H9 (cell line): ENCODE measurements at regions not wholly inside any gene's neighbourhood (a gene's known extent, or its start where the extent isn't known, plus 50 kb on each side); places are given as distances from the start of the nearest gene placed in this dataset.

Source experiments
- DNase-seq: peaks from one replicate; pipeline ENCODE4 v3.0.0-alpha.2; 2017
- H2AFZ ChIP-seq: one replicate; pipeline ENCODE4 v1.6.1; 2013; ENCODE audit warnings: mild to moderate bottlenecking, low read length, control low read depth, moderate library complexity
- H2AK5ac ChIP-seq: 2 replicates; pipeline ENCODE4 v1.6.1; 2013; ENCODE audit warnings: low read length, control low read depth, mixed read lengths; ENCODE audit not compliant: insufficient read length
- H2BK120ac ChIP-seq: one replicate; pipeline ENCODE4 v1.6.1; 2013; ENCODE audit warnings: low read depth, mild to moderate bottlenecking, low read length, control low read depth, inconsistent platforms; ENCODE audit not compliant: poor library complexity, severe bottlenecking
- H2BK12ac ChIP-seq: 2 replicates; pipeline ENCODE4 v1.6.1; 2013; ENCODE audit warnings: low read length, control low read depth, mixed read lengths, low read depth; ENCODE audit not compliant: insufficient read length
- H2BK15ac ChIP-seq: 2 replicates; pipeline ENCODE4 v1.6.1; 2013; ENCODE audit warnings: low read depth, low read length, control low read depth
- H2BK20ac ChIP-seq: one replicate; pipeline ENCODE4 v1.6.1; 2013; ENCODE audit warnings: low read depth, mild to moderate bottlenecking, low read length, control low read depth, inconsistent platforms; ENCODE audit not compliant: poor library complexity, severe bottlenecking
- H2BK5ac ChIP-seq: 2 replicates; pipeline ENCODE4 v1.6.1; 2013; ENCODE audit warnings: low read length, control low read depth, mixed read lengths; ENCODE audit not compliant: insufficient read length
- H3K14ac ChIP-seq: 2 replicates; pipeline ENCODE4 v1.6.1; 2013; ENCODE audit warnings: low read length, control low read depth; ENCODE audit not compliant: insufficient read depth
- H3K18ac ChIP-seq: 2 replicates; pipeline ENCODE4 v1.6.1; 2013; ENCODE audit warnings: low read depth, mild to moderate bottlenecking, mixed read lengths, low read length, control low read depth; ENCODE audit not compliant: insufficient read length
- H3K23ac ChIP-seq: 2 replicates; pipeline ENCODE4 v1.6.1; 2013; ENCODE audit warnings: low read length, control low read depth, mixed read lengths, low read depth; ENCODE audit not compliant: insufficient read length
- H3K23me2 ChIP-seq: 2 replicates; pipeline ENCODE4 v1.6.1; 2013; ENCODE audit warnings: low read depth, mild to moderate bottlenecking, mixed read lengths, low read length, control low read depth; ENCODE audit not compliant: insufficient read length, poor library complexity, severe bottlenecking
- H3K27ac ChIP-seq: 2 replicates; pipeline ENCODE4 v1.5.1; 2013; ENCODE audit warnings: low read length, control low read depth, mixed read lengths, low read depth; ENCODE audit not compliant: insufficient read length
- H3K27me3 ChIP-seq: 2 replicates; pipeline ENCODE4 v1.6.1; 2013; ENCODE audit warnings: low read length, control low read depth, inconsistent platforms; ENCODE audit not compliant: insufficient read depth
- H3K4ac ChIP-seq: 2 replicates; pipeline ENCODE4 v1.6.1; 2013; ENCODE audit warnings: low read depth, mild to moderate bottlenecking, control low read depth, inconsistent platforms, low read length, moderate library complexity
- H3K4me1 ChIP-seq: 2 replicates; pipeline ENCODE4 v1.6.1; 2013; ENCODE audit warnings: low read length, control low read depth, inconsistent platforms; ENCODE audit not compliant: insufficient read depth
- H3K4me2 ChIP-seq: 2 replicates; pipeline ENCODE4 v1.6.1; 2013; ENCODE audit warnings: low read length, control low read depth, mixed read lengths; ENCODE audit not compliant: insufficient read length, insufficient read depth
- H3K56ac ChIP-seq: 2 replicates; pipeline ENCODE4 v1.6.1; 2013; ENCODE audit warnings: low read depth, mild to moderate bottlenecking, mixed read lengths, low read length, control low read depth; ENCODE audit not compliant: insufficient read length
- H3K79me1 ChIP-seq: 2 replicates; pipeline ENCODE4 v1.6.1; 2013; ENCODE audit warnings: low read depth, mild to moderate bottlenecking, moderate library complexity, low read length, control low read depth, inconsistent platforms; ENCODE audit not compliant: insufficient read depth, poor library complexity, severe bottlenecking
- H3K79me2 ChIP-seq: 2 replicates; pipeline ENCODE4 v1.6.1; 2013; ENCODE audit warnings: low read length, control low read depth, inconsistent platforms; ENCODE audit not compliant: insufficient read depth
- H3K9ac ChIP-seq: 2 replicates; pipeline ENCODE4 v1.6.1; 2013; ENCODE audit warnings: low read length, control low read depth, mixed read lengths; ENCODE audit not compliant: insufficient read length; ENCODE audit errors: extremely low read depth
- H3K9me3 ChIP-seq: one replicate; pipeline ENCODE4 v1.6.1; 2013; ENCODE audit warnings: low read depth, low read length, inconsistent platforms; ENCODE audit not compliant: control insufficient read depth
- H3T11ph ChIP-seq: one replicate; pipeline ENCODE4 v1.6.1; 2013; ENCODE audit warnings: mild to moderate bottlenecking, low read length, control low read depth, inconsistent platforms
- H4K20me1 ChIP-seq: one replicate; pipeline ENCODE4 v1.6.1; 2013; ENCODE audit not compliant: control insufficient read depth, insufficient read length, insufficient read depth
- H4K5ac ChIP-seq: 2 replicates; pipeline ENCODE4 v1.6.1; 2013; ENCODE audit warnings: low read depth, mild to moderate bottlenecking, mixed read lengths, low read length, control low read depth; ENCODE audit not compliant: insufficient read length
- H4K8ac ChIP-seq: replicated peaks from 2 replicates; pipeline ENCODE4 v1.6.1; 2013; ENCODE audit warnings: low read length, control low read depth, mixed read lengths, low read depth; ENCODE audit not compliant: insufficient read length
- H4K91ac ChIP-seq: 2 replicates; pipeline ENCODE4 v1.6.1; 2013; ENCODE audit warnings: low read depth, mild to moderate bottlenecking, moderate library complexity, mixed read lengths, low read length, control low read depth; ENCODE audit not compliant: insufficient read length
- H3K27ac Mint-ChIP-seq, 3 experiments: 2 replicates in 2 of 3; 3 replicates in 1 of 3; pipeline ENCODE4 v1.8.0; 2020 to 2021; ENCODE audit warnings: mixed read lengths in 3 of 3, mild to moderate bottlenecking in 1 of 3, moderate library complexity in 1 of 3
- H3K27me3 Mint-ChIP-seq: 2 replicates; pipeline ENCODE4 v1.8.0; 2021; ENCODE audit warnings: low read depth, mild to moderate bottlenecking, moderate library complexity, mixed read lengths
- H3K36me3 Mint-ChIP-seq, 3 experiments: 2 replicates in 2 of 3; 3 replicates in 1 of 3; pipeline ENCODE4 v1.8.0; 2020 to 2021; ENCODE audit warnings: low read depth in 3 of 3, mixed read lengths in 3 of 3; ENCODE audit not compliant: insufficient read depth in 1 of 3
- H3K4me1 Mint-ChIP-seq, 2 experiments: 2 replicates each; pipeline ENCODE4 v1.8.0; 2020; ENCODE audit warnings: mixed read lengths in 2 of 2
- H3K4me3 Mint-ChIP-seq, 2 experiments: 2 replicates in 1 of 2; 3 replicates in 1 of 2; pipeline ENCODE4 v1.8.0; 2020 to 2021; ENCODE audit warnings: mild to moderate bottlenecking in 2 of 2, mixed read lengths in 2 of 2, moderate library complexity in 1 of 2
- H3K9me3 Mint-ChIP-seq, 2 experiments: 2 replicates in 1 of 2; 3 replicates in 1 of 2; pipeline ENCODE4 v1.8.0; 2020; ENCODE audit warnings: mild to moderate bottlenecking in 2 of 2, mixed read lengths in 2 of 2, moderate library complexity in 1 of 2
- WGBS: extraction: QIAGEN DNeasy Blood & Tissue Kit; methylation state at CpG from one replicate; pipeline ENCODE4 v1.1.7; 2013; ENCODE audit warnings: missing lambda C conversion rate, low lambda C conversion rate, mixed read lengths; ENCODE audit not compliant: insufficient read length; ENCODE audit errors: extremely low coverage; 5-methylcytosine and 5-hydroxymethylcytosine counted together
- TF ChIP-seq, protein P1 (sequence below): fragments of 200-600 bp; sonication (generic); conservative IDR thresholded peaks from 3 replicates; pipeline ENCODE4 v1.8.0; 2021; ENCODE audit warnings: antibody characterized with exemption, mild to moderate bottlenecking

DNA sequence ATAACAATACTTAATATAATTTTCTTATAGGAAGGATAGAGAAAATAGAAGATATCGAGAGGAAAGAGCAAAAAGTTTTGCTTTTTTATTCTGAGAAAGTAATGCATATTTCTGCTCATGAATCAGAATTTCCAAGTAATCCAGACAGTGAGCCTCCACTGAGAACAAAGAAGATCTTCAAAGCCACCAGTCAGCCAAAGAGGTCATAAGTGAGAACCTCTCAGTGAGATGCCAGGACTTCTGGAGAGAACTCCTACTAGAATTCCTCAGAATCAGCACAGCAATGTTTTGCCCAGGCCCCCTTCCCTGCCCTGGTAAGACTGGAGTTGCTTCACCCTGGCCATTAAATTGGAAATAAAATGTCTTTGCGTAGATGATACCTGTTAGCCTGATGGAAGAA is 254.4 kb upstream of the FAT4 start:
- Histone ChIP-seq H3K4ac (no peak overlapping the region), H3K27ac (no peak overlapping the region), H3K9ac (no peak overlapping the region), H3K14ac (no peak overlapping the region), H2BK120ac (no peak overlapping the region), H3T11ph (no peak overlapping the region), H4K91ac (no peak overlapping the region), H4K20me1 (no peaks in the 10 kb centered on the region), H2BK15ac (no peak overlapping the region), H3K18ac (no peak overlapping the region), H3K23ac (no peak overlapping the region), H2AK5ac (no peak overlapping the region), H3K79me2 (no peaks in the 10 kb centered on the region), H3K23me2 (no peaks in the 10 kb centered on the region), H2AFZ (no peak overlapping the region), H3K4me1 (no peaks in the 10 kb centered on the region), H2BK5ac (no peak overlapping the region), H4K8ac (no peak overlapping the region), H3K56ac (no peak overlapping the region), H3K9me3 (no peaks in the 10 kb centered on the region), H2BK12ac (no peak overlapping the region), H3K79me1 (no peaks in the 10 kb centered on the region), H3K4me2 (no peak overlapping the region), H3K27me3 (no peaks in the 10 kb centered on the region), H4K5ac (no peak overlapping the region), H2BK20ac (no peak overlapping the region)
- H3K27ac Mint-ChIP-seq, result peak overlapping the region in 2 of 3 experiments; percentile 65 to 78; a peak in 2 of 7 replicates
- WGBS, result no CpG with 5 or more reads among the region's 2 CpGs
- H3K36me3 Mint-ChIP-seq, result peaks cover 0 to 2% (median 0%) of the 10 kb centered on the region in 3 experiments; a peak in 1 of 7 replicates
- H3K27me3 Mint-ChIP-seq, result no peaks in the 10 kb centered on the region
- TF ChIP-seq, protein P1, sequence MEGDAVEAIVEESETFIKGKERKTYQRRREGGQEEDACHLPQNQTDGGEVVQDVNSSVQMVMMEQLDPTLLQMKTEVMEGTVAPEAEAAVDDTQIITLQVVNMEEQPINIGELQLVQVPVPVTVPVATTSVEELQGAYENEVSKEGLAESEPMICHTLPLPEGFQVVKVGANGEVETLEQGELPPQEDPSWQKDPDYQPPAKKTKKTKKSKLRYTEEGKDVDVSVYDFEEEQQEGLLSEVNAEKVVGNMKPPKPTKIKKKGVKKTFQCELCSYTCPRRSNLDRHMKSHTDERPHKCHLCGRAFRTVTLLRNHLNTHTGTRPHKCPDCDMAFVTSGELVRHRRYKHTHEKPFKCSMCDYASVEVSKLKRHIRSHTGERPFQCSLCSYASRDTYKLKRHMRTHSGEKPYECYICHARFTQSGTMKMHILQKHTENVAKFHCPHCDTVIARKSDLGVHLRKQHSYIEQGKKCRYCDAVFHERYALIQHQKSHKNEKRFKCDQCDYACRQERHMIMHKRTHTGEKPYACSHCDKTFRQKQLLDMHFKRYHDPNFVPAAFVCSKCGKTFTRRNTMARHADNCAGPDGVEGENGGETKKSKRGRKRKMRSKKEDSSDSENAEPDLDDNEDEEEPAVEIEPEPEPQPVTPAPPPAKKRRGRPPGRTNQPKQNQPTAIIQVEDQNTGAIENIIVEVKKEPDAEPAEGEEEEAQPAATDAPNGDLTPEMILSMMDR, result no peak
- no peaks in the 10 kb centered on the region for H3K9me3 Mint-ChIP-seq
- no peak for DNase-seq
- no peak overlapping the region for H3K4me3 Mint-ChIP-seq
- H3K4me1 Mint-ChIP-seq, result peaks cover 4 to 7% of the 10 kb centered on the region in 2 experiments
